Tibial nerve (tissue), 4 donors: ENCODE measurements at regions not wholly inside any gene's neighbourhood (a gene's known extent, or its start where the extent isn't known, plus 50 kb on each side); places are given as distances from the start of the nearest gene placed in this dataset.

Experiments
- EP300 ChIP-seq, 2 donors: sonication (generic); formaldehyde crosslinking; IDR thresholded peaks; one replicate each; pipeline ENCODE4 v1.6.1; 2017; ENCODE audit warnings: antibody characterized with exemption in 2 of 2, mild to moderate bottlenecking in 1 of 2
- POLR2A ChIP-seq, 2 donors: fragments of 450-650 bp; IDR thresholded peaks; one replicate each; pipeline ENCODE4 v1.6.1; 2017; ENCODE audit warnings: antibody characterized with exemption in 2 of 2, mild to moderate bottlenecking in 2 of 2, moderate library complexity in 2 of 2
- TF ChIP-seq, protein P1 (sequence below), 5 experiments: fragments of 200-600 bp in 3 of 5; fragments of 450-650 bp in 2 of 5; sonication (generic) in 3 of 5; IDR thresholded peaks; one replicate each; pipeline ENCODE4 v1.5.1; 2016 to 2019; ENCODE audit warnings: antibody characterized with exemption in 5 of 5, mild to moderate bottlenecking in 3 of 5, moderate library complexity in 2 of 5

DNA sequence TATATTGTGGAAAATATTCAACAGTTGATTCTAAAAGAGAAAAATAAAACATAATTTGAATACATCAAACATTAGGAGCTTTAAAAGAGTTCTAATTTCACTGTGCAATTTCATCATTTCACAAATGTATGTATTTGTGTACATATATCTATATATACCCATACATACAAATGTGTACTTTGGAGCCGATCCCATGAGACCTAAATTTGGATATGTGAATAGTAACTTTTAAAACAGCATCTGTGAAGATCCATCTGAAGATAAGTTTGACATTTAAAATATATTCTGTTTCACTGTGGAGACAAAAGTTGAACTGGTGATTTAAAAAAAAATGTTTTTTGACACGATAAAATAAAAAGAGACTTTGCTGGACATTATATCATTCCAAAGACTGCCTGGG lies 374.0 kb downstream of the TMA16 start:
- no peak for TF ChIP-seq EP300 (IDR thresholded peaks at IDR 0.05)
- TF ChIP-seq POLR2A (IDR thresholded peaks at IDR 0.05), result no peak
- TF ChIP-seq, protein P1, sequence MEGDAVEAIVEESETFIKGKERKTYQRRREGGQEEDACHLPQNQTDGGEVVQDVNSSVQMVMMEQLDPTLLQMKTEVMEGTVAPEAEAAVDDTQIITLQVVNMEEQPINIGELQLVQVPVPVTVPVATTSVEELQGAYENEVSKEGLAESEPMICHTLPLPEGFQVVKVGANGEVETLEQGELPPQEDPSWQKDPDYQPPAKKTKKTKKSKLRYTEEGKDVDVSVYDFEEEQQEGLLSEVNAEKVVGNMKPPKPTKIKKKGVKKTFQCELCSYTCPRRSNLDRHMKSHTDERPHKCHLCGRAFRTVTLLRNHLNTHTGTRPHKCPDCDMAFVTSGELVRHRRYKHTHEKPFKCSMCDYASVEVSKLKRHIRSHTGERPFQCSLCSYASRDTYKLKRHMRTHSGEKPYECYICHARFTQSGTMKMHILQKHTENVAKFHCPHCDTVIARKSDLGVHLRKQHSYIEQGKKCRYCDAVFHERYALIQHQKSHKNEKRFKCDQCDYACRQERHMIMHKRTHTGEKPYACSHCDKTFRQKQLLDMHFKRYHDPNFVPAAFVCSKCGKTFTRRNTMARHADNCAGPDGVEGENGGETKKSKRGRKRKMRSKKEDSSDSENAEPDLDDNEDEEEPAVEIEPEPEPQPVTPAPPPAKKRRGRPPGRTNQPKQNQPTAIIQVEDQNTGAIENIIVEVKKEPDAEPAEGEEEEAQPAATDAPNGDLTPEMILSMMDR (IDR thresholded peaks at IDR 0.05), result no peak
